ENCODE measurements at regions not wholly inside any gene's neighbourhood (a gene's known extent, or its start where the extent isn't known, plus 50 kb on each side); places are given as distances from the start of the nearest gene placed in this dataset.

DNA sequence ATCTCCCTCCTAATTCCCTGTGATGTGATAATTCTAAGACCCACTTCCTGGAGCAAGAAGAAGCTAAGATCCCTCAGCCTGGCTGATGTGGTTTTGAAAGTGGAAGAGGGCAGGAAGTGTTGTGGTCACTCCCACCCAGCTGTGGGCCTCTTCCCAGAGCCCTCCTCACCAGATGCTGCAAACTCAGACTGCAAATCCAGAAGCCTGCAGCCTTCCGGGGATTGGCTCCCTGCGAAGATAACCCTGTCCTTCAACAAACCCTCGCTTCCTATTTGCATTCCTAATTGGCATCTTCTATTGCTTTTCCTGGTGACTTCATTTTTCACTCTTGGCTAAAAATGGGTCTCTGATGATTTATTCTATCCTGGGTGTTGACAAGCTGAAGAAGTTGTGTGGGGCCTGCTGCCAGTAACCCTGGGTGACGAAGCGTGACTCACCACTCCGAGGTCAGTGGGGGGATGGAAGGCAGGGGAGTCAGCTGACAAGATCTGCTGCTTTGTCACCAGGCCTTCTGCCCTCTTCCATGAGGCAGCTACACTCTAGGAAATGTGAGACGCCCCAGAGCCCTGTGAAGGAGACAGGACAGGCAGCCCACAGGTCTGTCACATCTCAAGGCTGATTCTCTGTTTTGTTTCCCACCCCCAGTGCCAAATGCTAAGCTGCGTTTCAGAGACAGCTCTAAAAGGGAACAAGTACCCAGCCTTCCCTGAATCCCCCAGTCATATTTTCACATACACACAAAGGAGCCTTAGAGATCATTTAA is 99.7 kb upstream of the LIPC start:
- no peaks in the 10 kb centered on the region for H3K27me3 Mint-ChIP-seq
- ATAC-seq (peak; percentile 98), DNase-seq (ENCODE audit: low spot score) (peak; percentile 94)
- peaks cover 44 to 53% of the 10 kb centered on the region in 2 donors for H3K4me1 Mint-ChIP-seq (ENCODE audit: low read depth in 2 of 2)
- H3K4me3 Mint-ChIP-seq = peak overlapping the region; percentile 86
- no peaks in the 10 kb centered on the region for H3K36me3 Mint-ChIP-seq
- peak overlapping the region; percentile 93 to 97 for H3K27ac Mint-ChIP-seq
- no peaks in the 10 kb centered on the region for H3K9me3 Mint-ChIP-seq

DNA sequence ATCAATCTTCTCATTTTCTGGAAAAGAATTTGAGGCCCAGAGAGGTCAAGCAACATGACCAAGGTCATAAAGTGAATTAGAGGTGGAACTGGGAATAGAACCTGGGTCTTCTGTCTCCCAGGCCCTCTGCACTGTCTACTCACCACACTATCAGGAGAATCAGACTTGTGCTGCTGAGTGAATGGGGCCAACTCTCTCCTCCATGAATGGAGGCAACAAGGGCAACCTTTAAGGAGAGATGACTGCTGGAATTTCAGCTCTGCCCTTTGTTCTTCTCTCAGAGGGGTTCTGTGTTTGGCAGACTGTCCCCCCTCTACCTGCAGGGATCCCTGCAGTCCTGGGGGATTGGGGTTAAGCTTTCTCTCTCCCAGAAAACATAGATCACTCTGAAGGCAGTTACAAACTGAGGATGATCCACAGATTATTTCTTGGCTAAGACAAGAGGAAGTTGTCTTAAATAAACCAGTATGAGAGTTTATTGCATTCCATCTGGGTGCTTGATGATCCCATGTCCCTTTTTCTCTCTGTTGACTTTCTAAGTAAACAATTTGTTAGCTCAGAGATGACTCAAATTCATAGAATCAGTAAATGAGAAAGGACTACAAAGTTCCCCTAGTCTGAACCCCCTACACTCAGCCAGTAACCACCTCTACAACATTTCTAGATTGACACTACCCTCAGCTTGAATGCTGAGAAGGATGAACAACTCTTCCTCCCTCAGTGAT is 99.0 kb upstream of the LIPC start:
- H3K9me3 Mint-ChIP-seq = no peaks in the 10 kb centered on the region
- peak; percentile 13 to 66 for ATAC-seq
- no peaks in the 10 kb centered on the region for H3K36me3 Mint-ChIP-seq
- peaks cover 44 to 53% of the 10 kb centered on the region in 2 donors for H3K4me1 Mint-ChIP-seq (ENCODE audit: low read depth in 2 of 2)
- no peaks in the 10 kb centered on the region for H3K27me3 Mint-ChIP-seq
- H3K27ac Mint-ChIP-seq = peak overlapping the region; percentile 93 to 97
- DNase-seq (ENCODE audit: low spot score) = no peak
- peak overlapping the region; percentile 86 for H3K4me3 Mint-ChIP-seq

DNA sequence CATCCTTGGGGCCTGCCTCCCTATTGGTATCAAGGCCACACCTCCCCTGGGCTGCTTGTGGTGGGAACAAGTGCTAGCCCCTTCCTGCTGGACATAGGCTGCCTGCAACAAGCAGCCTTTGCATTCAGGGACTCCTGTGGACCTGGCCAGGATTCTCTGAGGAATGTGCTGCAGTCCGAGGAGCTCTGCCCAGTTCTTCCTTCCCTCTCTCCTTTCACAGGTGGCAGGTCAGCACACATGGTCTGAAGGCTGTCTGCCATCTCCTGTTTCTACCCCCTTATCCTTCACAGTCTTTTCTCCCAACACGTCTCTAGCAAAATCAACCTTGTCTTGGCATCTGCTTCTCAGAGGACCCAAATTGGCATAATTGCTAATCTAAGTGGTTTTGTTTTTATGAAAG is 97.0 kb upstream of the LIPC start:
- no peaks in the 10 kb centered on the region for H3K36me3 Mint-ChIP-seq
- ATAC-seq = no peak
- H3K9me3 Mint-ChIP-seq = no peaks in the 10 kb centered on the region
- peak overlapping the region; percentile 17 to 40 for H3K27ac Mint-ChIP-seq
- DNase-seq (ENCODE audit: low spot score) = no peak
- H3K4me3 Mint-ChIP-seq = no peak overlapping the region
- peaks cover 44 to 56% of the 10 kb centered on the region in 2 donors for H3K4me1 Mint-ChIP-seq (ENCODE audit: low read depth in 2 of 2)
- no peaks in the 10 kb centered on the region for H3K27me3 Mint-ChIP-seq

DNA sequence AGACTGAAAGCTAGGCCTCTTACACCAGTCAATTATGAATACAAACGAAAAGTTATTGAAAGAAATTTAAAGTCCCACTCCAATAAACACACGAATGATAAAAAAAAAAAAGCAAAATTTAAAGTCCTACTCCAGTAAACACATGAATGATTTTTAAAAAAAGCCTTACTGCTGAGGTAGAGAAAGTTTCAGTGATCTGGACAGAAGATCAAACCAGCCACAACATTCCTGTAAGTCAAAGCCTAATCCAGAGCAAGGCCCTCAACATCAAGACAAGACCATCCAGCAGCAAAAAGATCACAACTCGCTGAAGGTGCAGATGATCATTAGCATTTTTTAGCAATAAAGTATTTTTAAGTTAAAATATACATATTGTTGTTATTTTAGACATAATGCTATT is 95.6 kb upstream of the LIPC start:
- H3K36me3 Mint-ChIP-seq = no peaks in the 10 kb centered on the region
- peaks cover 32 to 44% of the 10 kb centered on the region in 2 donors for H3K4me1 Mint-ChIP-seq (ENCODE audit: low read depth in 2 of 2)
- H3K4me3 Mint-ChIP-seq = peak overlapping the region; percentile 19
- ATAC-seq (no peak), DNase-seq (ENCODE audit: low spot score) (no peak)
- no peaks in the 10 kb centered on the region for H3K9me3 Mint-ChIP-seq
- H3K27me3 Mint-ChIP-seq = no peaks in the 10 kb centered on the region
- H3K27ac Mint-ChIP-seq = peak overlapping the region in 1 of 2 donors; percentile 10

DNA sequence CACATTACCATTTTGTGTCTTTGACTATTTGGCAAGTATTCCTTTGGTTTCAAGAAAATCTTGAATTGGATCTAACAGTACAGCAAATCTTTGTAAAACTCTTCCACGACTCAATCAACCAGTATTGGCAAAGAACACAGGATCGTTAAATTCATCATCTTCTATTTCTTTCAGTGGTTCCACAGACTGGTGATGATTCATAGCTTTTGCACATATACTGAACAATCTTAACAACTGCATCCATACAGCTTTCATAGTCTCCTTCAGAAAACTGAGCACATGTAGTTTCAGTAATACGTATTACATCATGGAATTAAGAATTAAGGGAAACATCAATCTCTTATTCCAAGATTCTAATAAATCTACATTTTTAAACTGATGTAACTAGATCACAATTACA is 91.6 kb upstream of the LIPC start:
- Mint-ChIP-seq H3K4me1 (ENCODE audit: low read depth in 2 of 2) (peaks cover 0 to 10% of the 10 kb centered on the region in 2 donors), H3K36me3 (no peaks in the 10 kb centered on the region), H3K27ac (no peak overlapping the region), H3K9me3 (no peaks in the 10 kb centered on the region), H3K4me3 (no peak overlapping the region), H3K27me3 (no peaks in the 10 kb centered on the region)
- ATAC-seq (no peak), DNase-seq (ENCODE audit: low spot score) (no peak)

DNA sequence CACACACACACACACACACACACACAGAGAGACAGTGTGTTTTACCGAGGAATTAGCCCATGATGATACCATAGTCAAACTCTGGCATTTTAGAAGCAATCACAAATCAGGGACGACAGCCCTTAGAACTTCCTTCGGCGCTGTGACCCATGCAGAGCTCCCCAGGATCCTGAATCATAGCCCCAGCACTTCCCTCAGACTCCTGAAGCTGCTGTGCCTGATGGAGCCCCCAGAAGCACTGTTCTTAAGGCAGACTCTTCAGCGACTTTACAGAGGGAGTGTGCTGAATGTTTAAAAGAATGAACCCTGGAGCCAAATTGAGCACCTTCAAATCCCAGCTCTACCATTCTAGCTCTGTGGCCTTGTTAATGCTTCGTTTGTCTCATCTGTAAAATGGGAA is 89.3 kb upstream of the LIPC start:
- Mint-ChIP-seq H3K27me3 (no peaks in the 10 kb centered on the region), H3K9me3 (no peaks in the 10 kb centered on the region), H3K4me1 (ENCODE audit: low read depth in 2 of 2) (peaks cover 0 to 4% of the 10 kb centered on the region in 2 donors), H3K36me3 (no peaks in the 10 kb centered on the region), H3K27ac (no peak overlapping the region), H3K4me3 (no peak overlapping the region)
- no peak for ATAC-seq
- no peak for DNase-seq (ENCODE audit: low spot score)

DNA sequence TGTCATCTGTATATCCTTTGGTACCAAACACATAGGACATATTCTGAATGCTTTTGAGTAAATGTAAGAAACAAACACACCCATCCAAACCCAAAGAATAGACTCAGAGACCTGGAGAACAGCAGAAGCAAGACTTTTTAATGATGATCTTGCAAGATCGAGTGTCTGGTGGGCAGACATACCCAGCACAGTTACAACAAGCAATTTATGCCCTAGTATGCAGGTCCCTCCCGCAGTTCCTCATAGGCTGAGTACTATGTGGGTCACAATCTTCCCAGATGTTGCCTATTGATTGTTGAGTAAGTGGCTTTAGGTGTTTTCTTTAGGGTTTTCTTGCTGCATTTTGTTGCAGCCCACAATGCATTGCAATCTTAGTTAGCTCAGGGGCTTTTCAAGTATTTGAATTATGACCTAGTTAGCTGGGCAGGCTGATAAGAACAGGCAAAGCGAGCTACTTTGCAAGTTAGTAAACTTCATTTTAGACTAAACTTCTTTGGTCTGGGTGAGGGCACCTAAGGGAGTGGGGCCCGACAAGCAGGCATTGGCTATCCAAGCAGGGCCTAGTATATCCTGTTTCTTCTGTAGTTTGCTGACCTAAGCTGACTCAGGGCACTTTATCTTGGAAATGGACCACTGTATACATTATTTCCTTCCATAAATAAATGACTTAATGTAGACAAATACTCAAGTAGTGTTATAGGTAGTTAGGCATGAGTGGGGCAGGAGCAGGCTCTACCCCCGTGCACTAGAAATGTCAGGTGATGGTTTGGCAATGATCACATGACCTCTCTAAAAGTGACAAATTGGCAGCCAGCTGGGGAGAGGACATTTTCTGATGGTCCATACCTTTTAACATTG is 87.3 kb upstream of the LIPC start:
- Mint-ChIP-seq H3K27ac (no peak overlapping the region), H3K9me3 (no peaks in the 10 kb centered on the region), H3K4me1 (ENCODE audit: low read depth in 2 of 2) (peaks cover 9 to 12% of the 10 kb centered on the region in 2 donors), H3K4me3 (no peak overlapping the region), H3K36me3 (no peaks in the 10 kb centered on the region), H3K27me3 (no peaks in the 10 kb centered on the region)
- no peak for ATAC-seq
- no peak for DNase-seq (ENCODE audit: low spot score)

DNA sequence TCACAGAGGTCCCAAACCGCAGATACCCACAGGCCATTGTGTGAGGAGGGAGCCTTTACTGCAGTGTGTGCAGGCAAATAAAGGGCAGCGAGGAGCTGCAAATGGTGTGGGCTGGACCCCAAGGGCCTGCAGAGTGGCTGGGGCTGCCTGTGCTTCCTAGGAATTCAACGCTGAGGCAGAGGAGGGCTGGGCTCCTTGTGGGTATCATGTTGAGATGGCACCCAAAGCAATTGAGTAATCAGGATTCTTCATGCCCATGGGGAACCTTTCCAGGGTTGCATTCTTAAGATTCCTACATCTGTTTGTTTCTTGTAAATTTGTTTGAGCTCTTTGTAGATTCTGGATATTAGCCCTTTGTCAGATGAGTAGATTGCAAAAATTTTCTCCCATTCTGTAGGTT is 85.4 kb upstream of the LIPC start:
- H3K4me3 Mint-ChIP-seq = no peak overlapping the region
- no peaks in the 10 kb centered on the region for H3K27me3 Mint-ChIP-seq
- peaks cover 8 to 9% of the 10 kb centered on the region in 2 donors for H3K4me1 Mint-ChIP-seq (ENCODE audit: low read depth in 2 of 2)
- no peak overlapping the region for H3K27ac Mint-ChIP-seq
- no peak for DNase-seq (ENCODE audit: low spot score)
- no peaks in the 10 kb centered on the region for H3K36me3 Mint-ChIP-seq
- ATAC-seq = no peak
- no peaks in the 10 kb centered on the region for H3K9me3 Mint-ChIP-seq

DNA sequence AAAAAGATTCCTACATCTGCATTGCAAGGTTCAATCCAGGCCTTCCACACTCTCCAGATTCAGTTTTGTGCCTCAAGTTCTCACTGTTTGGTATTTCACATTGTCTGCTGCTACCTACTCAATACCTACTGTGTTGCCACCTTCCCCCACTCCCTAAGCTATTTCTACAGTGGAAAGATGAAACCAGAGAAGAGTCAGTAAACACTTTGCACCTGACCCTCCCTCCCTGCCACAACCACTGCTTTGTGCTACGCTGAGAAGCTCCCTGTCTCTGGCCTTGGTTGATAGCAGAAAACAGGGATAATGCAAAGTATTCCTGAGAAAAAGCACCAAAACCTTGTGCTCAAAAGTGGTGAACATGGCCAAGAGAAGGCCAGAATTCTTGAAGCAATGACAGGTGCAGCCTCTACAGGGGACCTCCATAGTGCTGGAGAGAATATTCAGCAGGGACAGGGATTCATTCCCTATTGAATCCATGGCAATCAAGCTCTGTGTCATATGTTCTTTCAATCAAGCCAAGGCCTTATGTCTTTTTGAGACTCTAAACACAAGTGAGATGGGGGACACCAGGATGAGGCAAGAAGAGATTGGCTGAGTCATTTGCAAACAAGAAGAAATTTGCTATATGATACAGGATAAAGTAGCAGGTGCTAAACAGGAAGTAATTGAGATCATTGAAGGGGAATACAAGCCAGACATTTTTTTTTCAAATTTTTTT is 83.5 kb upstream of the LIPC start:
- no peak overlapping the region for H3K4me3 Mint-ChIP-seq
- peak; percentile 77 to 86 for ATAC-seq
- no peak for DNase-seq (ENCODE audit: low spot score)
- no peaks in the 10 kb centered on the region for H3K9me3 Mint-ChIP-seq
- H3K4me1 Mint-ChIP-seq (ENCODE audit: low read depth in 2 of 2) = peaks cover 8 to 9% of the 10 kb centered on the region in 2 donors
- peak overlapping the region in 1 of 2 donors; percentile 30 for H3K27ac Mint-ChIP-seq
- no peaks in the 10 kb centered on the region for H3K27me3 Mint-ChIP-seq
- no peaks in the 10 kb centered on the region for H3K36me3 Mint-ChIP-seq

DNA sequence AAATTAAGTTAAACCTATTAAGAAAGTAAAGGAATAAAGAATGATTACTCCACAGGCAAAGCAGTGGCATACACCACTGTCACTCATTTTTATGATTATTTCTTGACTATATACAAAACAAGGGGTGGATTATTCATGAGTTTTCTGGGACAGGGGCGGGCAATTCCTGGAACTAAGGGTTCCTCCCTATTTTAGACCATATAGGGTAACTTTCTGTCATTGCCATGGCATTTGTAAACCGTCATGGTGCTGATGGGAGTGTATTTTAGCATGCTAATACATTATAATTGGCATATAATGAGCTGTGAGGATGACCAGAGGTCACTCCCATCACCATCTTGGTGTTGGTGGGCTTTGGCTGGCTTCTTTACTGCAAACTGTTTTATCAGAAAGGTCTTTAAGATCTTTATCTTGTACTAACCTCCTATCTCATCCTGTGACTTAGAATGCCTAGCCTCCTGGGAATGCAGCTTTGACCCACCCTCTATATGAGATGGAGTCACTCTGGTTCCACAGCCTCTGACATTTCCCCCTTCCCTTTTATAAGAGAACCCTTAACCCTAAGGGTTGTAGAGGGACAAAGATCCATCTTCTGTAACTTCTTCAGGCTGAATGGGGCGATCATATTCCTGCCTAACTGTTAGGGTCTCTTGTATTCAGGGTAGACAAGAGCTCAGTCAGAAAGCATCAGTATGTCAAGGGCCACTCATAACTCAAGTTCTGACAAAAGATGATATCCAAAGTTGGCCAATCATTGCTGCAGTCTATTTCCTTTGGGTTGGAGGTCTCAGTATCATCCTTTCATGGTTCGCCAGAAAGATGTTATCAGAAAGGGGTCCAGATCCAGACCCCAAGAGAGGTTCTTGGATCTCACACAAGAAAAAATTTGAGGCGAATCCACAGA is 79.5 kb upstream of the LIPC start:
- Mint-ChIP-seq H3K4me1 (ENCODE audit: low read depth in 2 of 2) (peaks cover 9% of the 10 kb centered on the region in 2 donors), H3K4me3 (no peak overlapping the region), H3K27ac (no peak overlapping the region), H3K9me3 (no peaks in the 10 kb centered on the region), H3K36me3 (no peaks in the 10 kb centered on the region), H3K27me3 (no peaks in the 10 kb centered on the region)
- ATAC-seq = no peak
- DNase-seq (ENCODE audit: low spot score) = no peak

DNA sequence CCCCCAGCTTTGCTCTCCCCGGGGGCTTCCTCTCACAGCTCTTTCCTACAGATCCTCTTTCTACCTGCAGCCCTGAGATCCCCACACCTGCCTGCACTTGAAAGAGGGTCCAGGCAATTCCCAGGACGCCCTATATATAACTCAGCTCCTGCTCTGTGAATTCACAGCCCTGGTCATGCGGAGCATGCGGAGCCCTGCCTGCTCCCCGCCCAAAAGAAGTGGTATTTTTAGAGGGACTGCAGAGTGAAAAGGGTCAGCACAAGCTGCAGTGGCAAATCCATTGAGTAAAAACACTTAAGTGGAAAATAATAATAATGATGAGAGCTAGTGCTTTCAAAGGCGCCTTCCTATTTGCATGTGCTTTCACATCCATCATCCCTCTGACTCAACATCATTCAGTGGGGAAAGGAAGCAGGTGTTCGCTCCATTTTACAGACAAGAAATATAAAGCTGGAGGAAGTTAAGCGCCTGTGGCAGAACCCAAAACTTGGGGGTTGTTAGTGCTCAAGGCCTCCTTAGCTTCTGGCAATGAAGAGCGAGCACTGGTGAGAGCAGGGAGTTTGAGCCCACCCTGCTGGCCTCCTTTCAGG is 76.3 kb upstream of the LIPC start:
- H3K4me3 Mint-ChIP-seq = no peak overlapping the region
- ATAC-seq = no peak
- no peak for DNase-seq (ENCODE audit: low spot score)
- peaks cover 7 to 12% of the 10 kb centered on the region in 2 donors for H3K4me1 Mint-ChIP-seq (ENCODE audit: low read depth in 2 of 2)
- no peaks in the 10 kb centered on the region for H3K9me3 Mint-ChIP-seq
- H3K36me3 Mint-ChIP-seq = no peaks in the 10 kb centered on the region
- no peak overlapping the region for H3K27ac Mint-ChIP-seq
- H3K27me3 Mint-ChIP-seq = no peaks in the 10 kb centered on the region

DNA sequence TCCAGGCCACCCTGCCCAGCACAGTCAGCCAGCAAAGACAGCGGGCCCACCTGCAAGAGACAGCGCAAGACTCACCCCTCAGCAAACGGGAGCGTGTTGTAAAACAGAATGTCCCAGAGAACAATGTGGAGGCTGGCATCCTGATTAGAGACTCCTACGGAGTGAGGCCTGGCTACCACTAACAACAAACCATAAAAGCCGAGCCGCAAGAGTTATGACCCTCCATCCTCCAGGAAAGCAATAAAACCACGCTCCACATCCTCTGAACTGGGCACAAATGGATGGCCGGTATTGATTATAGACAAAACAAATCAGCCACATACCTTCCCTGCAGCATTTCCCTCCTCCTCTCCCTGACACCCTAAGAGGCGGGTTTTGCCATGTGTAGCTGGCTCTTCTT is 75.8 kb upstream of the LIPC start:
- peak overlapping the region in 1 of 2 donors; percentile 47 for H3K27ac Mint-ChIP-seq
- ATAC-seq (no peak), DNase-seq (ENCODE audit: low spot score) (no peak)
- H3K9me3 Mint-ChIP-seq = no peaks in the 10 kb centered on the region
- no peaks in the 10 kb centered on the region for H3K36me3 Mint-ChIP-seq
- no peak overlapping the region for H3K4me3 Mint-ChIP-seq
- H3K4me1 Mint-ChIP-seq (ENCODE audit: low read depth in 2 of 2) = peaks cover 7 to 12% of the 10 kb centered on the region in 2 donors
- H3K27me3 Mint-ChIP-seq = no peaks in the 10 kb centered on the region
